Effector CD4-positive, alpha-beta T cell (primary cell): ENCODE measurements at regions not wholly inside any gene's neighbourhood (a gene's known extent, or its start where the extent isn't known, plus 50 kb on each side); places are given as distances from the start of the nearest gene placed in this dataset.

Experiments used
- DNase-seq: peaks from one replicate; pipeline ENCODE4 v3.0.0-alpha.2; 2020

DNA sequence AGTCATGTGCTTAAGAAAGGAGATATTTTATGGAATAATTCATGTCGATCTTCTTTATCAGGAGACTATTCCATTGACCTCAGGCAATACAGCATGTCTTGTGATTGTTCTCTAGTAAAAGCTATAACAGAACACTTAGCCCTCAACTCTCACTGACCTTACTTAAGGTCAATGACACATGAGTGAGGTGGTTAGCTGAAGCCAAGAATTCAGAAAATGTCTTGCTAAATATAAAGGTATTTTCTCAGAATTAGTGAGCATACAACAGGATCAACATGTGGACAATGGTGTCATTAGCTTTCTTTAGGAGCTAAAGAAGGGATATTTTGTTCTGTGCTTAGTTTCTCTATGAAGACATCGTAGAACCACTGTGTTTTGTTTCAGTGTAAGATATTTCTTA lies 1730.4 kb upstream of the SLC10A2 start:
- no peak for DNase-seq

DNA sequence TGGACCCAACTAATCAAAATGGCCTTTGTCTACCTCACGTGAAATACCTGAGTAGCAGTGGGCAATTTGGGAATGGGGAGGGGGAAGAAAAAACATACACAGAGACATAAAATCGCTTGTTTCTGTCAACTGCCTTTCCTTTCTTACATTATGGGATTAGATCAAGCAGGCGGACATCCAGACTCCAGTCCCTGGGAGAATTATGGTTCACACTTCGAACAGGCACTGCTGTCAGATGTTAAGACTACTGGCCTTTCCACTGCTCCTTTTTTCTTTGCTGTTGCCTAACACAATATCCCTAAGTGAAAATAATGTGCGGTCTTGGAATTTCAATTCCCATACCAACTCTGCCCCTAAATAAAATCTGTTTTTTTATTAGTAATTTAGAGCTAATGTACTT lies 1719.7 kb upstream of the SLC10A2 start:
- no peak for DNase-seq

DNA sequence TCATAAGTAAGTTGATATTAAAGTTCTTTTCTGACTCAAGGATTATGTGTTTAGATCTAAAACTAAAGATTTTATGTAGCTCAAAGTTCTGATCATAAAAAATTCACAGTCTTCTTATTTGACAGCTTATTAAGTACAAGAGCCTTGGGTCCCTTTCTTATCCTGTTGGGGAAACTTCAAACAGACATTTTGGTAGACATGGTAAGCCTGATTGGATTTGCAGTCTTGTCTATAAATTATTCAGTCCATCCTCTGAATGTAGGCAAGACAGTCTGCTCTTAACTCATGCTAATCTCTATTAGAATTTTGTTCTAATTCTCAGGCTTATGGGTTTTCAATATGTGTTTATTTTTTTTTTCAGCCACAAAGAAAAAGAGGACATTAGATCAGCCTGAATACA lies 1718.7 kb upstream of the SLC10A2 start:
- no peak for DNase-seq

DNA sequence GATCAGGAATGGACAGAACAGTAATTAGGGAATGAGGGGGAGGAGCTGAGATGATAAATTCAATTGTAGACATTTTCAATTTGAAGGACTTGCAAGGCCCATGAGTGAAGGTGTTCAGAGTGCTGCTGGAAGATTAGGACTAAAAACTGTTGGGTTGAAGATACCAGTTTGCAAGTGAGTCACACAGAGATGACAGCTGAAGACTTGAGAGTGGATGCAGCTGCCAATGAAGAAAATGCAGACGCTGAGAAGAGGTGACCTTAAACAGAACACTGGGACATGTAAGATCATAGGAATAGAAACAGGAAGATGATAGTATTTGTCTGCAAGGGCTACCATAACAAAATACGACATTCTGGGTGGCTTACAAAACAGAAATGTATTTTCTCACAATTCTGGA lies 1716.5 kb upstream of the SLC10A2 start:
- no peak for DNase-seq

DNA sequence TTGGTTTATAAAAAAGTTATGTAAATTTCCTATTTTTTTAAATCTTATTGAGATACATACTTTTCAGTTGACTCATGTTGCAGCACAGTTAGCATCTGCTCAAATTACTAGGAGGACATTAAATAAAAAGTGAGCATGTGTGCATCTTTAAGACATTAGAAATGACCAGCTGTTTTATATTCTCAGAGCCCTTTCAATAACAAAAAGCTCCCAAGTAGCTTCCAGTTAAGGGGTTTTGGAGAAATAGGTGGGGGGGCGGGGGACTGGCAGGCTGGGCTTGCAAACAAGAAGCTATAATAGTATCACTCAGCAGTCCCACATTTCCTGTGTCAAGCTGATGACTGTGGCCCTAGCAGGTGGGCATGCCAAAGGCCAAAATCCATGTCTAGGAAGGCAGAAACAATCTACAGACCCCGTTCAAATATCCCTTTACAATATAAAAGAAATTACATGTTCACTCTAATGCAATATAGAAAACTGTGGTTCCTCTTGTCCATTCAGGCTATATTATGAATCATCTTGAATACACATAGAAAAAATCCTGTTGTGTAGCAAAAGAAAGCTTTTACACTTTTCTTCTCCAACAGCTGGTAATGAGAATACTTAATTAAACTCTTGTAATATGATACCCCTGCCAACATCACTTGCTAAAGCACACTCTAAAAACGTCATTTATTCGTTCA lies 1713.2 kb upstream of the SLC10A2 start:
- DNase-seq: no peak

DNA sequence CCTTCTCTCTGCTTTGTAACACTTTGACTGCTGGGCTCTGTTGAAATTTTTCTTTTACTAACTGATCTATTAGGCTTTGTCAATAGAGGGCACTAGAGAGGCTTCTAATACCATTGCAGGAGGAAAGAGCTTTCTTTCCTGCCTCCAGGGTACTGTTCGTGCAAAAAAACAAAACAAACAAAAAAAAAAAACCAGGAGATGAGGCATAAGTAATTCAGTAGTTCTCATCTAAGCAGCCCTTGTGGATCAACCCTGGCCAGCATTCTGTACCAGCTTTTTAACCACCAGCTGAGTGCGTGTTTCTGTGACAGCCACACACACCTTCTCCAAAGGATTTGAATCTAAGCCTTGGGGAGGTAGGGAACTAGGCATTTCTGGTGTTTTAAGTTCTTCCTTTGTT lies 1707.6 kb upstream of the SLC10A2 start:
- DNase-seq: no peak

DNA sequence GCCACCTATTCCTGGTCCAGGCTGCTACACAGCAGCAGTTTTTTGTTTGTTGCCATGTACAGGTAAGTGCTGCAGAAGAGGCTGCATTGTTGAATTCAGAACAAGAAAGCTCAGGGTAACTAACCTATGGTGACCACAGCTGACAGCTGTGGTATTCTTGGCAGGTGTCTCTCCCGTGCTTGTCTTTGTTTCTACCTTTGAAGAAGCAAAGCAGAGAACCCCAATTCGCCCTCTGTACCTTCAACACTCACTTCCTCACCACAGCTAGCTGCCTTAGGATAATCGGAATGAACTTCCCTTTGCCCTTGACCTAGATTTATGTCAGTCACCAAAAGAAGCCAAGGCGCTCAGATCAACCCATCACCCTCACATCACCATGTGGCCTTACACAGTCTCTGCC lies 1703.3 kb upstream of the SLC10A2 start:
- no peak for DNase-seq

DNA sequence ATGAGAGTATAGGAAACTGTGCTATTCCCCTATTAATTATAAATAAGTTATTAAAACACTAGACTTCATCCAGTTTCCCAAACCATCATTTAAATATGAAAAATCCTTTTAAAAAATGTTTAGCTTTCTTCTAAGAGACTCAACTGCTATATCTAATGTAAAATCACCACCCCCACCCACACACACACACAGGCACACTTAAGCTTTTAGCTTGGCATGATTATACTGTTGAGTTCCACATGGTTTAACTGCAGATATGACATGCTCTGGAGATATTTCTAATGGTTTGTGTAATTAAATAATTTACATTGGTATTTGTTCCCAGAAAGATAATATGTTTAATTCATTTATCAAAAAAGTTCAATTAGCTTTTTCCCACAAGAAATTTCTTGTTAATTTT lies 1700.1 kb upstream of the SLC10A2 start:
- no peak for DNase-seq

DNA sequence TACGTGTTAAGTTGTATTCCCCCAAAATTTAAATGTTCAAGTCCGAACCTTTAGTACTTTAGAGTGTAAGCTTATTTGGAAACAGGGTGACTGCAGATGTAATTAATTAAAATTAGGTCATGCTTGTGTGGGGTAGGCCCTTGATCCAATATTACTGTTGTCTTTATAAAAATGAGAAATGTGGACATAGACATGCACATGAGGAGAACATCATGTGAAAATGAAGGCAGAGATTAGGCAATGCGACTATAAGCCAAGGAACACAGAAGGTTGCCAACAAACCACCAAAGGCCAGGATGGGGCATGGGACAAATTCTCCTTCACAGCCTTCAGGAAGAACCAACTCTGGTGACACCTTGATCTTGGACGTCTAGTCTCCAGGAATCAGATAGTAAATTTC lies 1698.4 kb upstream of the SLC10A2 start:
- no peak for DNase-seq

DNA sequence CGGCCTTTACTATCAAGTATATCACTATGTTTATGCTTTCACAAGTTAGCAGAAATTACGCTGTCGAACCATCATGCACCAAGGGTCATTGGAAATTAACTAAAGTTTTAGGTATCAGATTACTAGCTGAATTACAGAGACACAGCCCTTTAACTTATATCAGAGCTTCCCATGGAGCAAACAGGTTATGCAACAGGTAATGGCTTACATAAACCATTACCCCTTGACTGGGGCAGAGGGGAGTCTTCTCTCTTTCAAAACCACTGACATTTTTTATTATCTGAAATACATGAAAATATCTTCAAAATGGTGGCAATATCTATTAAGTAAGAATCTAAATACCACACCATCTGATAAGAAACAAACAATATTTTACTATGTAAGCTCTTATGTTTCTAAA lies 1692.9 kb upstream of the SLC10A2 start:
- no peak for DNase-seq

DNA sequence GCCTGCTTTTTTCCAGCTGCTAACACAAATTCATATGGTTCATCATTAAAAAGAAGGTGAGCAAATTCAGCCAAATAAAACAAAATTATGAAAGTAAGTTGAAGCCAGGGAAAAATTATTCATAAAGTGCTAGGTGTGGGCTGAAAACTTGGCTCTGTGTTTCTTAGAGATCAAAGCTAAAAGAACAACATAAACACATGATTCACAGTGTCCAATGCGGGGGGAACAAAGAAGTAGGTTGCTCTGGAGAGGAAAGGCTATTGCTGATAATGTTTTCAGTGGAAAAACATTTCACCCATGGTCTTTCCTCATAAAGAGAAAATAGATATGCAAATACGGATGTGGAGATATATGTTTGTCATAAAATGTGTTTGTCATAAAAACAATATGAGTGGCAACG lies 1691.5 kb upstream of the SLC10A2 start:
- DNase-seq: no peak

DNA sequence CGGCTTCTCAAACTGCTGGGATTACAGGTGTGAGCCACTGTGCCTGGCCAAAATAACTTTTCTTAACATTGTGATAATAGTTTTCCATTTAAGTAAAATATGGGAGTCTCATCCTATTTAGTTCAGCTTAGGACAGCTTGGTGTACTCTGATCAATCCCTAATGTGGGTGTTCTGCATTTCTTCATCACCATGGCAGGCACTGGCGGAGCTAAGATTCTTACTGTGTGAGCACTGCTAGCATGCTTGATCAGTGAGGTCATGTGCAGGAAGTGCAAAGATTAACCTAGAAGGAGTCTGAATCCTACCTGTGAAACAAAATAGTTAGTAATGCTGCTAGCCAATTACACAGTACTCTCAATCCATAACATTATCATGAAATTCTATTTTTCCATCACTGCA lies 1684.2 kb upstream of the SLC10A2 start:
- no peak for DNase-seq

DNA sequence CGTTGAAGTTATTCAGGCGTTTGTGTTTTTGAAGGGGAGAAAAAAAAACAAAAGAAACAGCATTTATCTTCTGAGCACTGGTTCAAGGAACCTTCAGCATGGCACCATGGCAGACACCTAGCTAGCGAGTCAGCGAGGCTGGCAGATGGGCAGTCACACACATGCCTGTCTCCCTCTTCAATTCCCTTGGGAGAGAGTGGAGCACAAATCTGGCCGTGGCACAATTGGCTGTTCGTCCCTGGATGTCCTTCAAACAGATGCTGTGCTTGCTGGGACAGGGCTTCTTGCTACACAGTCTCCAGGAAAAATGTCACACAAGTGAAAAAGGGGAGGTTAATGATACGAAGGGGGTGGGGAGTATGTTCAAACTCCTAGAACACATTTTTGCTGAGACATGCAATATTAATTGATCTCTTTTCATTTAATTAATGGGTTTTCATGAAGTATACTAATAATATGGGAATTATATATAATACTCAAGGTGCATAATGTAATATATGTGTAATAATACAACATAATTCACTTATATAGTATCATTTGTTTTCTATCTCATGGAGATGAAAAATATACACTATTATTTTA lies 1674.5 kb upstream of the SLC10A2 start:
- no peak for DNase-seq

DNA sequence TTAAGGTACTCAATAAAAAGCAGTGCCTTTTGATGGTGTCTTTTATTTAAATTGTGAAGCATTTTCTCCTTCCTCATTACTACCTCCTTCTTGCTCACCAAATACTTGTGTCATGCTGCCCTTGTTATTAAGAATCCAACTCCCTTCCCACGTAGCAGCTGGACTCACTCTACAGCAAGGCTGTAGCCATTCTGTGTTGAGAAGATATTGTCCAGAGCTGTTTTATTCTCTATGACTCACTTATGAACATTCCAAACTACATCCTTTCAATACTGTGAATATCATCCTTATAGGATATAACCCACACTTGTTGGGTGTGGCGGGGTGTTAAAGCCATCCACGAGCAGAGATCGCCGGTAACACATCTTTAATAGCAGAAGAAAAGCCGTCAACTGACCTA lies 1671.5 kb upstream of the SLC10A2 start:
- DNase-seq: no peak

DNA sequence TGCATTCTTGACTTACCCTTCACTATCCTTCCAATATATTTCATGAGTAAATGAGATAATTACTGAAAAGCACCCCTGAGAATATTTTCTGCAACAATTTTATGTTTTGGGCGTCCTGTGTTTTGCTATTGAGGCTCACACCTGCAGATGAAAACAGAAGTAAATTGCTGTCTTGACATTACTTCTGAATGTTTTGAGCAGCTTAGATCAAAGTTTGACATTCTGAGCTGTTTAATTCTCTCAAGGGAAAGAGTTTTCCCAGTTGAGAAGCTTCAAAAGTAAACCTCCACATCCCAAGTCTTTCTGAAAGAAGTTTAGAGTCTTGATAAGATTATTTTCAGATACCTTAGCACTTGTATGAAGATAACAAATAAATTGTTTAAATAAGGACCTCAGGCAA lies 1667.2 kb upstream of the SLC10A2 start:
- no peak for DNase-seq

DNA sequence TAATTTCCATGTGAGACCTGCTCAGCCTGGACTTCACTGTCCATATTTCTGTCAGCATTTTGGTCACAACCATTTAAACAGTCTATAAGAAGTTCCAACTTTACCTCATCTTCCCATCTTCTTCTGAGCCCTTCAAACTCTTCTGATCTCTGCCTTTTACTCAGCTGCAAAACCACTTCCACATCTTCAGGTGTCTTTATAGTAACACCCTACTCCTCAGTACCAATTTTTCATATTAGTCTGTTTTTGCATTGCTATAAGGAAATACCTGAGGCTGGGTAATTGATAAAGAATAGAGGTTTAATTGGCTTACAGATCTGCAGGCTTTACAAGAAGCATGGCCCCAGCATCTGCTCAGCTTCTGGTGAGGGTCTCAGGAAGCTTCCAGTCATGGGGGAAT lies 1648.9 kb upstream of the SLC10A2 start:
- no peak for DNase-seq

DNA sequence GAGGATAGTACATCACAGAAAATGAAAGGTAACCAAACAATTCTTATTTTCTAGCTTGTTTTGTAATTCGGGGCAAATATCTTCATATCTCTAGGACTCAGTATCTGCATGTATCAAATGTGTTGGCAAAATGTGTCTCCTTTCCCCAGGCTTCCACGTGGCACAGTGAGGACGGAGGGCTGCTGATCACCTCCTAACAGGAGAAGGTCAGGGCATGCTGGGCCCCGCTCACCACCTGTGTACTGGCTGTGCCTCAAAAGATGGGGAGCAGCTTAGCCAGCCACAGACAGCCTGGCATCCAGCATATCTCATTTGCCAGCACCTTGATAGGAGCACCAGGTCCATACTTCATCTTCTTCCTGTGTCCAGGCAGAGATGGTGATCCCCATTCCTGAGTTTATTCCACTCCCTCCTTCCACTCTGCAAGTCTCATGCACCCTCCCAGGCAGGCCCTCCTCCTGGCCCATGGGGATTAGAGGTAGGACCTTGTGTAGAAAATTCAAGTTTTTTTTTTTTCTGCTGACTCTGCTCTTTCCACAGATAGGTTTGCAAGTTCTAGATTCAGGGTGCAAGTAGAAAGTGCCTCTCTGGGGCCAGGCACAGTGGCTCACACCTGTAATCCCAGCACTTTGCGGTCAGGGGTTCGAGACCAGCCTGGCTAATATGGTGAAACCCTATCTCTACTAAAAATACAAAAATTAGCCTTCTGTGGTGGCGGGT lies 1639.0 kb upstream of the SLC10A2 start:
- no peak for DNase-seq

DNA sequence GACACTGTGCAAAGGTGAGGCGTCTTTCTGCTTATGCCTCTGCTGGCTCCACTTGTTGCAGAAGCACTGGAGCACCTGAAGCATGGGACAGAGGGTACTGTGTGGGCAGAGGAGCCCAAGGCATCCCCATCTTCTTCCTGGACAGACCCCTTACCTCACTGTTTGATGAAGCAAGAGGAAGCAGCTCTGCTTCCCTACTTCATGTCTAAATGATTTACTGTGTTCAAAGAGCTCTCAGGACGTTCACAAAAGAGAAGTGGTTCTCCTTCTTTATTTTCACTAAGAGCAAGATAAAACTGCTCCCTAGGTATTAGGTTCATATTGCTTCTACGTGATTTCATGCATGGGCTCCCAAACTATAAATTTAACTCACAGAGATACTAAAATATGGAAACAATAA lies 1635.4 kb upstream of the SLC10A2 start:
- DNase-seq: no peak

DNA sequence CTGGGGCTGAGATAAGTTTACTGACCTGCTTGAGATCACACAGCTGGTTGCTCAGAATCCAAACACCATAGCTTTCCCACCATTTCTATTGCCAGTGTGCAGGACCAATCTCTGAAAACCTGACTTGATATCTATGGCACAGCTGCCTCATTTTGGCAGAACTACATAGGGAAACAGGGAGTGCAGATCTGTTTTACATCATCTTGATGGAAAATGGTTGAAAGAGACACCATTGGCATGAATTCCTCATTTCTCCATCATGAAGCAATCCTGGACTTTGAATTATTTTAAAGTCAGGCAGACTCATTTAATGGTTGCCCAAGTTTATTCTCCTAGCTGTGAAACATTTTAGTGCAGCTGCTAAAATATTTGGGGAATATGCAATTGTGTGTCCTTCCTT lies 1628.2 kb upstream of the SLC10A2 start:
- no peak for DNase-seq

DNA sequence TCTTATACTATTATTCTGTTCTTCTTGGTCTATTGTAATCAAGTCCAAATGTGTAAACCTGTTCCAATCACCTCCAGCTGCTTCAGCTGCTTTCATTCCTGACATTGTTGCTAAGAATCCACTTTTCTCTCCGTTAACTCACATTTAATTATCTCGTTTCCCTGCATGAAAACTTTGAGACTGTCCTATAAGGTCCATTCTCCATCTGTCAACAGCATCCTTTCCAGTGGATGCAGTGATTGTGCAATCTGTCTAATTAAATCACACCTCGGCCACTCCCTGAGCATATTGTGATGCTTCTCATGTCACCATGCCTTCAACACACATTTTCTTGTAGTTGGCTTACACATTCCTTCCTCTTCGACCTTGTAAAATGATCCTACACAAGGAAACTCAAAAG lies 1626.9 kb upstream of the SLC10A2 start:
- no peak for DNase-seq

DNA sequence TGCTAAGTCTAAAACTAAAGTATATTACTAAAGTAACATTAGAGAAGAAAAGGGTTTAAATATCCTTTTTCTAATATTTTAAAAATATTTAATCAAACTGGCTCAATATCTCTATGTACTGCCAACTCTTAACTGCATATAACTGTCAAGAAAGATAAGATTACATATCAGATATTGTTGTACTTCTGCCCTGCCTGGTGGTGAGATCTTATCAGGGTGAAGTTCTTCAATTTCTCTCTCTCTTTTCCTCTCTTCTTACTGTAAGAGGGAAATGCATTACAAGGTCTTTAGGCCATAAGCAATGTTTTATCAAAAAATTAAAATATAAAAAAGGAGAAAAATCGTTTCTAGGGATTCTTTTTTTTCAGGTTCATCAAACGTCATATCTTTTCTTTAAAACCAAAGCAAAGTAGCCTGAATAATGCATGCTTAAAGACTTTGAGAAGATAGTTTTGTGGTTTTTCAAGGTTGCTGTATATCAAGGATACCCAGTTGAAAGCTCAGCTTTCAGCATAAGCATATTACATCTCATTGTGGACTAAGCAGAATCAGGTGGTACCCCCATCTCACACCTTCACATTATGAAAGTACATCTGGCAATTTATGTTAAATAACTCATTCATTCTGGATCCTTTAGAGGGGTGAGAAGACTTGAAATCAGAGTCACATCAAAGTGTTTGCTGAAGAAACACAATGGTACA lies 1625.7 kb upstream of the SLC10A2 start:
- no peak for DNase-seq

DNA sequence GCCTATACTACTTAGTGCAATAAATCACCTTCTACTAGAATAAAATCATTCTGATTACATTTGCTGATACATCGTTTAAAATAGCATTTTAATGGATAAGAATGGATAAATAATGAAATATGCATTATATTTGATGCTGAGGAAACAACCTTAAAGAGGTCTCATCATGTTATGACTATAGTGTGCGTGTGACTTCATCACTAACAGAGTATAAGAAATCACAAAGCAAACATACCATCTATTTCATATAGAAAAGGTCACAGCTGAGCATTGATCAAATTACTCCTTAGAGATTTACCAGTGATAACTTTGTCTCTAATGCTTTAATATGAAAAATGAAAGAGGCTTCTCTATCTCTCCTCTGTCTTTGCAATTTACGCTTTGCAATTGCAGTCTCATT lies 1620.3 kb upstream of the SLC10A2 start:
- no peak for DNase-seq

DNA sequence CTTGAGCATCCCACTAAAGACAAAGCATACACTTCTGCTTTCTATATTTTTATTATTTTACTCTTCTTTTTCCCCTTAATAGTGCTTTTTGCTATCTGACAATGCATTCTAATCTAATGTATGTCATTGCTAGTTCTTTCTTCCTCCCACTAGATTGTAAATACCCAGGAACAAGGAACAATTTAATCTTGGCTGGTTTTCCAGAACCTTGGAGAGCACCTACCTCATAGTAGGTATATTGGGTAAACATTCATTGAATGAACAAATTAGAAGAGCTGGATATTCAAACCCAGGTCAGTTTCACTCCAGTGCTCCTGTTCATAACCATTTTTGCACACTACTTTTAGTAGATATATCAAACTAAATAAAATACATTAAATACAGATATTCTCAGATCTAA lies 1617.6 kb upstream of the SLC10A2 start:
- DNase-seq: no peak

DNA sequence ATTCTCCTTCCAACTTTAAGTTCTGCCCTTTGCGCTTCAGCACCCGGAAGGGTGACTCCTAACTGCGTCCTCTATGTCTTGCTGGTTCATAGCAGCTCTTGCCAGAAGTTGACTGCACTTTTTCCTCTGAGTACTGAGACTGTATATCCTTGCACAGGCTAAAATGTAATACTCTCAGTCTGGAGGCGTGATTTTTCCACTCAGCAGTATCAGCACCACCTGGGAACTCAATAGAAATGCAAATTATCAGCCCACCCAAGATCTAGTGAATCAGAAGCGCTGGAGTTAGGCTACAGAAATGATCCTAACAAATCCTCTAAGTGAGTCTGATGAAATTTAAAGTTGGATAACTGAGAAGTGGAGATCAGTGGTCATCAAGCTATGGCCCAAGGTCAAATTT lies 1611.9 kb upstream of the SLC10A2 start:
- no peak for DNase-seq
